Sigmoid colon (tissue), 3 donors: ENCODE measurements at regions not wholly inside any gene's neighbourhood (a gene's known extent, or its start where the extent isn't known, plus 50 kb on each side); places are given as distances from the start of the nearest gene placed in this dataset.

Experiments
- CTCF ChIP-seq, 4 experiments: fragments of 450-650 bp in 3 of 4; fragments of 200-600 bp in 1 of 4; IDR thresholded peaks; one replicate each; pipeline ENCODE4 v1.5.1; 2016 to 2019; ENCODE audit warnings: antibody characterized with exemption in 4 of 4, mild to moderate bottlenecking in 3 of 4, moderate library complexity in 2 of 4
- POLR2A ChIP-seq, 2 donors: fragments of 450-650 bp; IDR thresholded peaks; one replicate each; pipeline ENCODE4 v1.6.1; 2016; ENCODE audit warnings: antibody characterized with exemption in 2 of 2, mild to moderate bottlenecking in 2 of 2, moderate library complexity in 2 of 2

DNA sequence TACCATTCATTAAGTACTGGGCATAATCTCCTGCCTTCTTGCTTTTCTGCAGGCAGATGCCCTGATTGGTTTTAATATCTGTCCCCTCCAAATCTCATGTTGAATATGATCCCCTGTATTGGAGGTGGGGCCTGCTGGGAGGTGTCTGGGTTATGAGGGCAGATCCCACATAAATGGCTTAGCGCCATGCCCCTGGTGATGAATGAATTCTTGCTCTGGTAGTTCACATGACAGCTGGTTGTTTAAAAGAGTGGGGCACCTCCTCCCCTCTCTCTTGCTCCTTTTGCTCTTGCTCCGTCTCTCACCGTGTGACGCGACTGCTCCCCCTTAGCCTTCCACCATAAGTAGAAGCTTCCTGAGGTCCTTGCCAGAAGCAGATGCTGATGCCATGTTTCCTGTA, 564.0 kb upstream of the BRINP1 start:
- TF ChIP-seq POLR2A (IDR thresholded peaks at IDR 0.05) (no peak), CTCF (IDR thresholded peaks at IDR 0.05) (no peak)
